ENCODE measurements at regions not wholly inside any gene's neighbourhood (a gene's known extent, or its start where the extent isn't known, plus 50 kb on each side); places are given as distances from the start of the nearest gene placed in this dataset.

GRCh38 chr4:96366632-96367031 is 526.7 kb downstream of the PDHA2 start:
- TF ChIP-seq CTCF (conservative IDR thresholded peaks at IDR 0.05; ENCODE audit: low read depth, low read length) = no peak
- no peak for TF ChIP-seq EZH2 (IDR thresholded peaks at IDR 0.05; ENCODE audit: borderline replicate concordance, low read depth, low read length, poor library complexity, severe bottlenecking)
- ChIA-PET CTCF (no interaction called here), POLR2A (ENCODE audit: low non-redundant PET) (no interaction called here)
- no peak for DNase-seq (ENCODE audit: low spot score)
- no peaks in the 10 kb centered on the region for H3K4me1 ChIP-seq (ENCODE audit: insufficient read depth, low read length, poor library complexity, severe bottlenecking)
- intact Hi-C loops (cut with micrococcal nuclease; ENCODE audit: unreplicated experiment) = no loop called here
- no peaks in the 10 kb centered on the region for H3K27me3 ChIP-seq (replicated peaks; ENCODE audit: insufficient read depth, low read depth, low read length, poor library complexity)
- no TSS peak for BruUV-seq (replicated peaks)
- no peak overlapping the region for H3K4me3 ChIP-seq (ENCODE audit: low read depth, low read length, poor library complexity, severe bottlenecking)
- no peaks in the 10 kb centered on the region for H3K36me3 ChIP-seq (ENCODE audit: insufficient read depth, low read length, poor library complexity, severe bottlenecking)
- no peaks in the 10 kb centered on the region for H3K9me3 ChIP-seq (ENCODE audit: low read depth, low read length, poor library complexity, severe bottlenecking)
- no peak overlapping the region for H3K27ac ChIP-seq (ENCODE audit: low read depth, low read length, poor library complexity, severe bottlenecking)

GRCh38 chr4:96375367-96375766 is 535.5 kb downstream of the PDHA2 start:
- intact Hi-C loops (cut with micrococcal nuclease; ENCODE audit: unreplicated experiment) = no loop called here
- DNase-seq (ENCODE audit: low spot score) = no peak
- Histone ChIP-seq H3K27ac (ENCODE audit: low read depth, low read length, poor library complexity, severe bottlenecking) (no peak overlapping the region), H3K27me3 (replicated peaks; ENCODE audit: insufficient read depth, low read depth, low read length, poor library complexity) (no peaks in the 10 kb centered on the region), H3K4me1 (ENCODE audit: insufficient read depth, low read length, poor library complexity, severe bottlenecking) (no peaks in the 10 kb centered on the region), H3K36me3 (ENCODE audit: insufficient read depth, low read length, poor library complexity, severe bottlenecking) (no peaks in the 10 kb centered on the region), H3K4me3 (ENCODE audit: low read depth, low read length, poor library complexity, severe bottlenecking) (no peak overlapping the region), H3K9me3 (ENCODE audit: low read depth, low read length, poor library complexity, severe bottlenecking) (no peaks in the 10 kb centered on the region)
- no peak for TF ChIP-seq EZH2 (IDR thresholded peaks at IDR 0.05; ENCODE audit: borderline replicate concordance, low read depth, low read length, poor library complexity, severe bottlenecking)
- TF ChIP-seq CTCF (conservative IDR thresholded peaks at IDR 0.05; ENCODE audit: low read depth, low read length) = no peak
- CTCF ChIA-PET = no interaction called here
- no TSS peak for BruUV-seq (replicated peaks)
- POLR2A ChIA-PET (ENCODE audit: low non-redundant PET) = no interaction called here

- ChIA-PET POLR2A (ENCODE audit: low non-redundant PET) (no interaction called here), CTCF (no interaction called here)
- H3K4me3 ChIP-seq (ENCODE audit: low read depth, low read length, poor library complexity, severe bottlenecking) = no peak overlapping the region
- intact Hi-C loops (cut with micrococcal nuclease; ENCODE audit: unreplicated experiment) = no loop called here
- H3K27me3 ChIP-seq (replicated peaks; ENCODE audit: insufficient read depth, low read depth, low read length, poor library complexity) = no peaks in the 10 kb centered on the region
- no peaks in the 10 kb centered on the region for H3K9me3 ChIP-seq (ENCODE audit: low read depth, low read length, poor library complexity, severe bottlenecking)
- peak; percentile 1 for DNase-seq (ENCODE audit: low spot score)
- H3K4me1 ChIP-seq (ENCODE audit: insufficient read depth, low read length, poor library complexity, severe bottlenecking) = no peaks in the 10 kb centered on the region
- H3K27ac ChIP-seq (ENCODE audit: low read depth, low read length, poor library complexity, severe bottlenecking) = no peak overlapping the region
- no peaks in the 10 kb centered on the region for H3K36me3 ChIP-seq (ENCODE audit: insufficient read depth, low read length, poor library complexity, severe bottlenecking)
- no TSS peak for BruUV-seq (replicated peaks)
- TF ChIP-seq CTCF (conservative IDR thresholded peaks at IDR 0.05; ENCODE audit: low read depth, low read length) (no peak), EZH2 (IDR thresholded peaks at IDR 0.05; ENCODE audit: borderline replicate concordance, low read depth, low read length, poor library complexity, severe bottlenecking) (no peak)
These were observed 539.6 kb downstream of the PDHA2 start for GRCh38 chr4:96379524-96379923.

Measured in A673 (cell line).